H1 (cell line): ENCODE measurements at regions not wholly inside any gene's neighbourhood (a gene's known extent, or its start where the extent isn't known, plus 50 kb on each side); places are given as distances from the start of the nearest gene placed in this dataset.

Experiments
- CTCF ChIA-PET: fragments of 300-600 bp; sonication (Branson Sonifier 250); formaldehyde crosslinking; loops from one replicate; lab custom pipeline; 2021; ENCODE audit not compliant: partially characterized antibody; lab: Charles Lee
- POLR2A ChIA-PET: fragments of 300-600 bp; sonication (Branson Sonifier 250); formaldehyde crosslinking; loops from one replicate; lab custom pipeline; 2021; ENCODE audit warnings: inconsistent platforms; ENCODE audit not compliant: partially characterized antibody; lab: Charles Lee
- DNase-seq, 2 experiments: peaks; one replicate each; pipeline versions ENCODE4 v3.0.0 to v3.0.0-alpha.2; 2010 to 2022; ENCODE audit warnings: low spot score in 2 of 2, low read depth in 1 of 2, mixed read lengths in 1 of 2
- FAIRE-seq: peaks from 2 replicates; lab custom pipeline; 2011; peaks lifted over from hg19 to GRCh38; lab: Jason Lieb, UNC
- H2AFZ ChIP-seq: 2 replicates; pipeline ENCODE4 v1.8.1; 2012; ENCODE audit warnings: low read length, inconsistent platforms
- H2AK5ac ChIP-seq: 2 replicates; pipeline ENCODE4 v1.6.1; 2013; ENCODE audit warnings: low read depth, low read length
- H2BK120ac ChIP-seq: replicated peaks from 2 replicates; pipeline ENCODE3; 2013; ENCODE audit warnings: low read depth, low read length, inconsistent platforms
- H2BK12ac ChIP-seq: 2 replicates; pipeline ENCODE4 v1.6.1; 2013; ENCODE audit warnings: low read depth, low read length
- H2BK15ac ChIP-seq: 2 replicates; pipeline ENCODE4 v1.6.1; 2013; ENCODE audit warnings: low read length
- H2BK20ac ChIP-seq: 2 replicates; pipeline ENCODE4 v1.6.1; 2013; ENCODE audit warnings: low read length
- H2BK5ac ChIP-seq: 2 replicates; pipeline ENCODE4 v1.6.1; 2013; ENCODE audit warnings: low read depth, low read length
- H3K14ac ChIP-seq: 2 replicates; pipeline ENCODE4 v1.6.1; 2013; ENCODE audit warnings: inconsistent platforms; ENCODE audit not compliant: insufficient read length
- H3K18ac ChIP-seq: 2 replicates; pipeline ENCODE4 v1.6.1; 2013; ENCODE audit warnings: low read length; ENCODE audit errors: extremely low read depth
- H3K23ac ChIP-seq: 2 replicates; pipeline ENCODE4 v1.6.1; 2013; ENCODE audit warnings: inconsistent platforms; ENCODE audit not compliant: insufficient read length
- H3K23me2 ChIP-seq: 2 replicates; pipeline ENCODE4 v1.6.1; 2013; ENCODE audit warnings: low read depth, low read length
- H3K27ac ChIP-seq: 2 replicates; pipeline ENCODE4 v1.6.1; 2011; ENCODE audit warnings: low read depth, low read length, inconsistent platforms
- H3K27me3 ChIP-seq, 4 experiments: replicated peaks in 1 of 4; 1 replicate in 1 of 4; 2 replicates in 3 of 4; pipeline versions ENCODE4 v1.6.1 to v1.8.1; 2011 to 2013; ENCODE audit warnings: low read length in 3 of 4, mild to moderate bottlenecking in 3 of 4, inconsistent platforms in 2 of 4, mixed read lengths in 2 of 4, moderate library complexity in 1 of 4; ENCODE audit not compliant: control insufficient read depth in 3 of 4, insufficient read depth in 3 of 4; ENCODE audit errors: extremely low read depth in 1 of 4
- H3K36me3 ChIP-seq, 4 experiments: 2 replicates each; pipeline versions ENCODE4 v1.6.1 to v1.8.1; 2011 to 2013; ENCODE audit warnings: mild to moderate bottlenecking in 4 of 4, low read length in 3 of 4, moderate library complexity in 2 of 4, control low read depth in 1 of 4, inconsistent platforms in 1 of 4; ENCODE audit not compliant: insufficient read depth in 4 of 4, control insufficient read depth in 2 of 4
- H3K4ac ChIP-seq: replicated peaks from 2 replicates; pipeline ENCODE3; 2013; ENCODE audit warnings: low read length, low read depth, mixed read lengths, inconsistent platforms; ENCODE audit not compliant: insufficient read length
- H3K4me1 ChIP-seq, 4 experiments: replicated peaks in 1 of 4; 1 replicate in 1 of 4; 2 replicates in 3 of 4; pipeline versions ENCODE4 v1.6.1 to v1.8.1; 2011 to 2013; ENCODE audit warnings: low read length in 3 of 4, inconsistent platforms in 2 of 4, mixed read lengths in 1 of 4; ENCODE audit not compliant: insufficient read depth in 4 of 4, control insufficient read depth in 3 of 4
- H3K4me2 ChIP-seq, 2 experiments: 2 replicates each; pipeline versions ENCODE4 v1.6.1 to v1.8.1; 2011 to 2013; ENCODE audit warnings: low read depth in 2 of 2, low read length in 2 of 2, control low read depth in 1 of 2, inconsistent platforms in 1 of 2, mild to moderate bottlenecking in 1 of 2; ENCODE audit not compliant: insufficient read depth in 1 of 2
- H3K4me3 ChIP-seq, 4 experiments: fragments of 200-600, 300-600 bp in 1 of 4; sonication (generic), shearing (Covaris generic), sonication (Bioruptor Twin) in 1 of 4; 2 replicates each; pipeline versions ENCODE4 v1.5.1 to v1.8.1; 2011 to 2016; ENCODE audit warnings: low read length in 4 of 4, low read depth in 3 of 4, control low read depth in 2 of 4, inconsistent platforms in 2 of 4, mild to moderate bottlenecking in 2 of 4, mixed read lengths in 1 of 4, moderate library complexity in 1 of 4; ENCODE audit not compliant: insufficient read depth in 2 of 4; ENCODE audit errors: extremely low read depth in 1 of 4
- H3K56ac ChIP-seq: replicated peaks from 2 replicates; pipeline ENCODE3; 2013; ENCODE audit warnings: low read depth, mild to moderate bottlenecking, mixed read lengths, low read length, inconsistent platforms; ENCODE audit not compliant: insufficient read length
- H3K79me1 ChIP-seq: 2 replicates; pipeline ENCODE4 v1.6.1; 2013; ENCODE audit warnings: low read depth, low read length, control low read depth
- H3K79me2 ChIP-seq, 2 experiments: 2 replicates each; pipeline versions ENCODE4 v1.6.1 to v1.8.1; 2012 to 2013; ENCODE audit warnings: low read length in 2 of 2, mild to moderate bottlenecking in 2 of 2, inconsistent platforms in 1 of 2; ENCODE audit not compliant: insufficient read depth in 2 of 2, control insufficient read depth in 1 of 2
- H3K9ac ChIP-seq, 4 experiments: replicated peaks in 1 of 4; 1 replicate in 1 of 4; 2 replicates in 3 of 4; pipeline versions ENCODE4 v1.6.1 to v1.8.1; 2011 to 2013; ENCODE audit warnings: low read depth in 3 of 4, low read length in 3 of 4, control low read depth in 2 of 4, mild to moderate bottlenecking in 2 of 4, moderate library complexity in 2 of 4, inconsistent platforms in 1 of 4; ENCODE audit errors: extremely low read depth in 1 of 4
- H3K9me3 ChIP-seq, 2 experiments: 2 replicates each; pipeline versions ENCODE4 v1.6.1 to v1.8.1; 2012 to 2013; ENCODE audit warnings: mild to moderate bottlenecking in 2 of 2, moderate library complexity in 2 of 2, control low read depth in 1 of 2, inconsistent platforms in 1 of 2, low read depth in 1 of 2, low read length in 1 of 2, mixed read lengths in 1 of 2; ENCODE audit not compliant: insufficient read depth in 2 of 2
- H4K20me1 ChIP-seq, 2 experiments: replicated peaks in 1 of 2; 2 replicates each; pipeline versions ENCODE3 to v1.8.1; 2011 to 2013; ENCODE audit warnings: inconsistent platforms in 2 of 2, low read length in 2 of 2, mild to moderate bottlenecking in 1 of 2; ENCODE audit not compliant: insufficient read depth in 2 of 2, control insufficient read depth in 1 of 2
- H4K5ac ChIP-seq: 2 replicates; pipeline ENCODE4 v1.6.1; 2013; ENCODE audit warnings: low read length, low read depth, mixed read lengths, inconsistent platforms; ENCODE audit not compliant: insufficient read length
- H4K8ac ChIP-seq: 2 replicates; pipeline ENCODE4 v1.8.0; 2013; ENCODE audit warnings: mild to moderate bottlenecking, moderate library complexity, low read length, inconsistent platforms; ENCODE audit not compliant: insufficient read depth; ENCODE audit errors: extremely low read depth
- H4K91ac ChIP-seq: replicated peaks from 2 replicates; pipeline ENCODE3; 2013; ENCODE audit warnings: low read length, mixed read lengths, inconsistent platforms; ENCODE audit not compliant: insufficient read length
- ATF2 ChIP-seq: IDR thresholded peaks from 2 replicates; pipeline ENCODE4 v1.6.1; 2012; ENCODE audit warnings: low read length, inconsistent platforms
- CEBPB ChIP-seq: IDR thresholded peaks from 2 replicates; pipeline ENCODE4 v1.6.1; 2012; ENCODE audit warnings: low read depth, low read length
- E2F6 ChIP-seq: IDR thresholded peaks from 2 replicates; pipeline ENCODE4 v1.6.1; 2012; ENCODE audit warnings: inconsistent platforms
- EP300 ChIP-seq, 2 experiments: IDR thresholded peaks; 1 replicate in 1 of 2; 2 replicates in 1 of 2; pipeline ENCODE4 v1.6.1; 2011 to 2012; ENCODE audit warnings: low read depth in 2 of 2, low read length in 2 of 2, mild to moderate bottlenecking in 2 of 2, borderline replicate concordance in 1 of 2, inconsistent platforms in 1 of 2, moderate library complexity in 1 of 2
- EZH2 ChIP-seq: fragments of 200-600 bp; sonication (generic); IDR thresholded peaks from 2 replicates; pipeline ENCODE4 v1.7.1; 2012; ENCODE audit warnings: low read depth, mild to moderate bottlenecking, moderate library complexity, low read length, inconsistent platforms; ENCODE audit not compliant: severe bottlenecking
- JUN ChIP-seq: IDR thresholded peaks from 2 replicates; pipeline ENCODE4 v1.6.1; 2011; ENCODE audit warnings: low read depth, mild to moderate bottlenecking, improper control_type of control experiment, low read length
- POU5F1 ChIP-seq: IDR thresholded peaks from 2 replicates; pipeline ENCODE4 v1.6.1; 2011; ENCODE audit warnings: low read depth, mild to moderate bottlenecking, low read length, moderate library complexity
- RAD21 ChIP-seq, 2 experiments: IDR thresholded peaks in 1 of 2; conservative IDR thresholded peaks in 1 of 2; 2 replicates each; pipeline ENCODE4 v1.6.1; 2011; ENCODE audit warnings: low read depth in 2 of 2, low read length in 2 of 2, improper control_type of control experiment in 1 of 2, inconsistent platforms in 1 of 2, mild to moderate bottlenecking in 1 of 2, moderate library complexity in 1 of 2
- RXRA ChIP-seq: IDR thresholded peaks from 2 replicates; pipeline ENCODE4 v1.6.1; 2011; ENCODE audit warnings: low read depth, mild to moderate bottlenecking, low read length, moderate library complexity; ENCODE audit not compliant: insufficient read depth
- SRF ChIP-seq: IDR thresholded peaks from 2 replicates; pipeline ENCODE4 v1.6.1; 2011; ENCODE audit warnings: mild to moderate bottlenecking, low read depth, low read length, moderate library complexity
- SUZ12 ChIP-seq: fragments of 200-600 bp; sonication (generic); IDR thresholded peaks from 2 replicates; pipeline ENCODE4 v1.6.1; 2012; ENCODE audit warnings: mild to moderate bottlenecking, inconsistent platforms, low read length, moderate library complexity, mixed read lengths
- TAF1 ChIP-seq: IDR thresholded peaks from 2 replicates; pipeline ENCODE4 v1.6.1; 2011; ENCODE audit warnings: mild to moderate bottlenecking, low read depth, low read length
- TCF12 ChIP-seq: IDR thresholded peaks from 2 replicates; pipeline ENCODE4 v1.6.1; 2011; ENCODE audit warnings: low read depth, mild to moderate bottlenecking, low read length

DNA sequence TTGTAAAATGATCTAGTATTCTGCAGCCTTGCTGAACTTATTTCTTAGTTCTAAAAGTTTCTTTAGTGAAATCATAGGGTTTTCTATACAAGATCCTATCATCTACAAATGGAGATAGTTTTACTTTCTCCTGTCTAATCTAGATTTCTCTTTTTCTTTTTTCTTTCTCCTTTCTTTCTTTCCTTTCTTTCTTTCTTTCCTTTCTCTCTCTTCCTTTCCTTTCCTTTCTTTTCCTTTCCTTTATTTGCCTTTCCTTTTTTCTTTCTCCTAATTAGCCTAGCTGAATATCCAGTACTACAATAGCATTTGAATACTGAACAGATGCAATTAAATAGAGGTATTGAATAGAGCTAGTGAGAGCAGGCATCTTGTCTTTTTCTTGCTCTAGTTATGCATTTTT is 186.6 kb upstream of the SPAG17 start:
- DNase-seq (no peak), FAIRE-seq (no peak)
- Histone ChIP-seq H2BK15ac (no peak overlapping the region), H3K27ac (no peak overlapping the region), H3K27me3 (no peaks in the 10 kb centered on the region), H3K23ac (no peak overlapping the region), H3K23me2 (peaks cover 2% of the 10 kb centered on the region; the same call in 1 of the 2 replicates), H3K14ac (no peak overlapping the region), H4K5ac (no peak overlapping the region), H2AK5ac (no peak overlapping the region), H3K9ac (no peak overlapping the region), H3K79me1 (no peaks in the 10 kb centered on the region), H3K18ac (no peak overlapping the region), H4K20me1 (no peaks in the 10 kb centered on the region), H2BK5ac (no peak overlapping the region), H3K36me3 (no peaks in the 10 kb centered on the region), H3K9me3 (peaks cover 7 to 11% of the 10 kb centered on the region in 2 experiments; a peak in 2 of 4 replicates), H3K4me2 (no peak overlapping the region), H3K79me2 (no peaks in the 10 kb centered on the region), H3K56ac (no peak overlapping the region), H3K4ac (no peak overlapping the region), H2BK12ac (no peak overlapping the region), H4K8ac (no peak overlapping the region), H2BK20ac (no peak overlapping the region), H3K4me1 (peaks cover 0 to 5% (median 1%) of the 10 kb centered on the region in 4 experiments; a peak in 2 of 7 replicates), H2BK120ac (no peak overlapping the region), H4K91ac (no peak overlapping the region), H3K4me3 (no peak overlapping the region), H2AFZ (no peak overlapping the region)
- ChIA-PET CTCF (no interaction called here), POLR2A (no interaction called here)
- TF ChIP-seq RAD21 (IDR thresholded peaks at IDR 0.05 in 1 of 2, conservative IDR thresholded peaks at IDR 0.05 in 1 of 2; ENCODE audit: low read depth in 2 of 2, low read length in 2 of 2) (no peak), POU5F1 (no peak), E2F6 (no peak), CEBPB (no peak), ATF2 (no peak), RXRA (no peak), SUZ12 (no peak), SRF (no peak), JUN (no peak), TAF1 (no peak), TCF12 (no peak), EP300 (IDR thresholded peaks at IDR 0.05; ENCODE audit: borderline replicate concordance in 1 of 2, low read depth in 2 of 2, low read length in 2 of 2) (no peak), EZH2 (no peak)
